Psoas muscle (tissue), 7 donors: ENCODE measurements at regions not wholly inside any gene's neighbourhood (a gene's known extent, or its start where the extent isn't known, plus 50 kb on each side); places are given as distances from the start of the nearest gene placed in this dataset.

ENCODE experiments used
- ATAC-seq, 4 donors: fragments of 200-7000 bp; cut with Tn5 transposase; one replicate each; pipeline ENCODE4 v1.9.1; 2020; ENCODE audit warnings: moderate library complexity in 3 of 4, mild to moderate bottlenecking in 2 of 4
- DNase-seq, 2 donors: peaks; one replicate each; pipeline ENCODE4 v3.0.0-alpha.2; 2020
- H3K27ac ChIP-seq: fragments of 200-600 bp; one replicate; pipeline ENCODE4 v1.8.0; 2022
- H3K27me3 ChIP-seq, 3 donors: fragments of 200-600 bp in 1 of 3; one replicate each; pipeline versions ENCODE4 v1.6.1 to v1.8.0; 2013 to 2022; ENCODE audit warnings: low read length in 2 of 3, mild to moderate bottlenecking in 2 of 3, moderate library complexity in 1 of 3; ENCODE audit not compliant: insufficient read depth in 3 of 3
- H3K36me3 ChIP-seq, 2 donors: fragments of 200-600 bp in 1 of 2; one replicate each; pipeline versions ENCODE4 v1.6.1 to v1.8.0; 2013 to 2022; ENCODE audit warnings: low read depth in 1 of 2, mild to moderate bottlenecking in 1 of 2, moderate library complexity in 1 of 2; ENCODE audit not compliant: insufficient read depth in 1 of 2
- H3K4me1 ChIP-seq: fragments of 200-600 bp; one replicate; pipeline ENCODE4 v1.8.0; 2022
- H3K4me3 ChIP-seq: fragments of 200-600 bp; one replicate; pipeline ENCODE4 v1.8.0; 2022; ENCODE audit warnings: mild to moderate bottlenecking
- H3K9me3 ChIP-seq: fragments of 200-600 bp; one replicate; pipeline ENCODE4 v1.8.0; 2022
- CTCF ChIP-seq: fragments of 200-600 bp; IDR thresholded peaks from one replicate; pipeline ENCODE4 v1.8.0; 2022; ENCODE audit warnings: antibody characterized with exemption
- WGBS, 3 donors: extraction: QIAGEN DNeasy Blood & Tissue Kit; methylation state at CpG; one replicate each; pipeline versions ENCODE4 v1.1.6 to v1.1.7; 2013; 5-methylcytosine and 5-hydroxymethylcytosine counted together
- intact Hi-C, 2 donors: fragments of 100-400 bp; cut with DNase I; formaldehyde crosslinking; loops; one replicate each; pipeline versions ENCODE4 v1.11.0 to v1.14.2; 2022
- donor health status: healthy with polysubstance abuse.
- donor health status: DM: no; HTN: no; CAD: no; lungs with moderate emphysema.
- donor health status: Bipolar disorder and iron deficiency.
- donor health status: healthy.
- donor health status: DM: yes; HTN: yes; CAD: no.
- donor health status: DM: no; HTN: no; CAD: no.
- donor health status: DM: yes; HTN: yes; CAD: no.

GRCh38 chr3:127374086-127375010, 86.5 kb upstream of the PRR20G start:
- H3K4me1 ChIP-seq = no peaks in the 10 kb centered on the region
- peaks cover 0 to 9% (median 2%) of the 10 kb centered on the region in 3 donors for H3K27me3 ChIP-seq
- no peaks in the 10 kb centered on the region for H3K9me3 ChIP-seq
- DNase-seq = no peak
- peak; percentile 26 for TF ChIP-seq CTCF
- no peak overlapping the region for H3K27ac ChIP-seq
- no peak overlapping the region for H3K4me3 ChIP-seq
- WGBS, 3 donors = 65 to 66% (median 66%) methylated on average over 12 of the region's 12 CpGs
- intact Hi-C loops = no loop called here
- no peaks in the 10 kb centered on the region for H3K36me3 ChIP-seq
- no peak for ATAC-seq

GRCh38 chr3:127373441-127374085, 85.7 kb upstream of the PRR20G start:
- no peaks in the 10 kb centered on the region for H3K36me3 ChIP-seq
- WGBS, 3 donors = 26 to 47% (median 28%) methylated on average over 9 of the region's 9 CpGs
- H3K27me3 ChIP-seq = peaks cover 0 to 9% (median 2%) of the 10 kb centered on the region in 3 donors
- no peak overlapping the region for H3K27ac ChIP-seq
- DNase-seq = no peak
- H3K4me3 ChIP-seq = no peak overlapping the region
- TF ChIP-seq CTCF = no peak
- no peak for ATAC-seq
- intact Hi-C loops = no loop called here
- H3K4me1 ChIP-seq = no peaks in the 10 kb centered on the region
- no peaks in the 10 kb centered on the region for H3K9me3 ChIP-seq

GRCh38 chr3:127371846-127372245, 84.0 kb upstream of the PRR20G start:
- H3K4me1 ChIP-seq = no peaks in the 10 kb centered on the region
- TF ChIP-seq CTCF = no peak
- intact Hi-C loops = no loop called here
- peaks cover 0 to 9% (median 2%) of the 10 kb centered on the region in 3 donors for H3K27me3 ChIP-seq
- H3K36me3 ChIP-seq = no peaks in the 10 kb centered on the region
- 74 to 87% (median 74%) methylated on average over 5 to 6 of the region's 6 CpGs for WGBS, 3 donors
- DNase-seq (no peak), ATAC-seq (no peak)
- H3K4me3 ChIP-seq = no peak overlapping the region
- no peaks in the 10 kb centered on the region for H3K9me3 ChIP-seq
- no peak overlapping the region for H3K27ac ChIP-seq

GRCh38 chr3:127371334-127371733, 83.5 kb upstream of the PRR20G start:
- Histone ChIP-seq H3K9me3 (no peaks in the 10 kb centered on the region), H3K27me3 (peaks cover 0 to 9% (median 2%) of the 10 kb centered on the region in 3 donors), H3K36me3 (no peaks in the 10 kb centered on the region), H3K4me1 (no peaks in the 10 kb centered on the region), H3K4me3 (no peak overlapping the region), H3K27ac (no peak overlapping the region)
- intact Hi-C loops = no loop called here
- DNase-seq (no peak), ATAC-seq (no peak)
- no peak for TF ChIP-seq CTCF
- 64 to 71% (median 68%) methylated on average over 10 of the region's 10 CpGs for WGBS, 3 donors
